Endothelial cell of umbilical vein (primary cell): ENCODE measurements at regions not wholly inside any gene's neighbourhood (a gene's known extent, or its start where the extent isn't known, plus 50 kb on each side); places are given as distances from the start of the nearest gene placed in this dataset.

Experiments used
- BruUV-seq: library from RNA; stranded (reverse); fragments of 400-500 nt; replicated peaks from 2 replicates; lab custom pipeline; 2021; lab: Mats Ljungman, UMichigan
- CTCF ChIA-PET: fragments of 300-600, 350-600 bp; sonication (Branson Sonifier 250); formaldehyde crosslinking; loops from one replicate; lab custom pipeline; 2021; ENCODE audit warnings: antibody characterized with exemption, inconsistent platforms; lab: Charles Lee
- POLR2A ChIA-PET: fragments of 300-600, 350-600 bp; sonication (Branson Sonifier 250); formaldehyde crosslinking; loops from one replicate; lab custom pipeline; 2021; ENCODE audit warnings: antibody characterized with exemption, inconsistent platforms; lab: Charles Lee
- DNase-seq: peaks from one replicate; pipeline ENCODE4 v3.0.0-alpha.2; 2011; ENCODE audit warnings: low read depth, low spot score
- FAIRE-seq: peaks from 2 replicates; lab custom pipeline; 2011; peaks lifted over from hg19 to GRCh38; lab: Jason Lieb, UNC
- H2AFZ ChIP-seq: 2 replicates; pipeline ENCODE4 v1.6.0; 2012; ENCODE audit warnings: low read depth, low read length, control low read depth, inconsistent platforms
- H3K27ac ChIP-seq: 2 replicates; pipeline ENCODE4 v1.5.1; 2011; ENCODE audit warnings: low read depth, mild to moderate bottlenecking, control low read depth, low read length, moderate library complexity; ENCODE audit not compliant: insufficient read depth
- H3K27me3 ChIP-seq, 2 experiments: 2 replicates each; pipeline versions ENCODE4 v1.6.0 to v1.6.1; 2011; ENCODE audit warnings: low read length in 2 of 2, mixed read lengths in 1 of 2; ENCODE audit not compliant: control insufficient read depth in 2 of 2, insufficient read depth in 2 of 2
- H3K36me3 ChIP-seq, 2 experiments: 2 replicates in 1 of 2; 3 replicates in 1 of 2; pipeline ENCODE4 v1.5.1; 2011; ENCODE audit warnings: low read length in 2 of 2, mild to moderate bottlenecking in 1 of 2, moderate library complexity in 1 of 2; ENCODE audit not compliant: control insufficient read depth in 2 of 2, insufficient read depth in 2 of 2; ENCODE audit errors: extremely low read depth in 1 of 2
- H3K4me1 ChIP-seq: 3 replicates; pipeline ENCODE4 v1.5.1; 2011; ENCODE audit warnings: mild to moderate bottlenecking, low read length; ENCODE audit not compliant: control insufficient read depth, insufficient read depth; ENCODE audit errors: extremely low read depth
- H3K4me2 ChIP-seq: 2 replicates; pipeline ENCODE4 v1.6.1; 2011; ENCODE audit warnings: low read length, control low read depth, mixed read lengths; ENCODE audit not compliant: insufficient read depth
- H3K4me3 ChIP-seq, 3 experiments: fragments of 200-600 bp in 1 of 3; sonication (generic), shearing (Covaris generic) in 1 of 3; replicated peaks in 1 of 3; 2 replicates each; pipeline ENCODE4 v1.5.1; 2011 to 2016; ENCODE audit warnings: control low read depth in 3 of 3, low read length in 3 of 3, mild to moderate bottlenecking in 2 of 3, inconsistent platforms in 1 of 3, low read depth in 1 of 3, moderate library complexity in 1 of 3; ENCODE audit not compliant: insufficient read depth in 1 of 3
- H3K79me2 ChIP-seq: 2 replicates; pipeline ENCODE4 v1.6.0; 2012; ENCODE audit warnings: low read length, inconsistent platforms; ENCODE audit not compliant: control insufficient read depth, insufficient read depth
- H3K9ac ChIP-seq: replicated peaks from 2 replicates; pipeline ENCODE3; 2011; ENCODE audit warnings: low read length, control low read depth; ENCODE audit not compliant: insufficient read depth; ENCODE audit errors: extremely low read depth
- H3K9me1 ChIP-seq: replicated peaks from 3 replicates; pipeline ENCODE4 v1.6.0; 2011; ENCODE audit warnings: mild to moderate bottlenecking, low read length; ENCODE audit not compliant: control insufficient read depth, insufficient read depth; ENCODE audit errors: extremely low read depth
- H3K9me3 ChIP-seq: replicated peaks from 2 replicates; pipeline ENCODE4 v1.5.1; 2012; ENCODE audit warnings: low read length, inconsistent platforms; ENCODE audit not compliant: control insufficient read depth, insufficient read depth
- H4K20me1 ChIP-seq: replicated peaks from 2 replicates; pipeline ENCODE3; 2011; ENCODE audit warnings: mild to moderate bottlenecking, low read length; ENCODE audit not compliant: control insufficient read depth, insufficient read depth; ENCODE audit errors: extremely low read depth
- EZH2 ChIP-seq: IDR thresholded peaks from 2 replicates; pipeline ENCODE4 v1.6.1; 2012; ENCODE audit warnings: borderline replicate concordance, low read depth, mild to moderate bottlenecking, moderate library complexity, low read length, inconsistent platforms; ENCODE audit not compliant: severe bottlenecking
- FOS ChIP-seq: IDR thresholded peaks from 2 replicates; pipeline ENCODE4 v1.6.1; 2011; ENCODE audit warnings: mild to moderate bottlenecking, low read length, moderate library complexity, borderline replicate concordance; ENCODE audit not compliant: insufficient read depth
- GATA2 ChIP-seq: IDR thresholded peaks from 2 replicates; pipeline ENCODE4 v1.7.0; 2011; ENCODE audit warnings: low read depth, mild to moderate bottlenecking, moderate library complexity, mixed read lengths, low read length; ENCODE audit not compliant: insufficient read length, insufficient read depth
- JUN ChIP-seq: IDR thresholded peaks from 2 replicates; pipeline ENCODE4 v1.6.1; 2011; ENCODE audit warnings: borderline replicate concordance, low read depth; ENCODE audit not compliant: insufficient read length, insufficient read depth
- MYC ChIP-seq: IDR thresholded peaks from one replicate; pipeline ENCODE4 v1.6.1; 2011; ENCODE audit warnings: mild to moderate bottlenecking, low read depth, low read length
- POLR2A ChIP-seq: IDR thresholded peaks from 2 replicates; pipeline ENCODE4 v1.6.1; 2012; ENCODE audit warnings: low read depth, mild to moderate bottlenecking, control low read depth, low read length
- POLR2AphosphoS5 ChIP-seq: IDR thresholded peaks from 2 replicates; pipeline ENCODE4 v1.6.1; 2012; ENCODE audit warnings: low read depth, mild to moderate bottlenecking, control low read depth, low read length, moderate library complexity; ENCODE audit not compliant: insufficient read depth
- dilution Hi-C: fragments of 300-500 bp; cut with MboI; formaldehyde crosslinking; loops from one replicate; pipeline ENCODE4 v1.15.0; 2019; ENCODE audit warnings: low sequenced_read_pairs; ENCODE audit not compliant: extremely low pct_ligation_motif_present
- intact Hi-C: fragments of 100-400 bp; cut with micrococcal nuclease; formaldehyde crosslinking; loops from one replicate; pipeline ENCODE4 v1.10.0; 2022
- TF ChIP-seq, protein P1 (sequence below): IDR thresholded peaks from 2 replicates; pipeline ENCODE4 v1.6.1; 2011; ENCODE audit not compliant: insufficient read depth, insufficient read length
- TF ChIP-seq, protein P2 (sequence below), 2 donors: IDR thresholded peaks; 1 replicate in 1 of 2; 2 replicates in 1 of 2; pipeline ENCODE4 v1.5.1; 2011; ENCODE audit warnings: low read length in 2 of 2, mild to moderate bottlenecking in 2 of 2, moderate library complexity in 2 of 2, control low read depth in 1 of 2, inconsistent platforms in 1 of 2, low read depth in 1 of 2; ENCODE audit not compliant: insufficient read depth in 1 of 2; ENCODE audit errors: extremely low read depth in 1 of 2

GRCh38 chr1:200243042-200243437 lies 166.8 kb downstream of the ZNF281 start:
- Histone ChIP-seq H3K9me3 (no peaks in the 10 kb centered on the region), H4K20me1 (no peaks in the 10 kb centered on the region), H2AFZ (no peak overlapping the region), H3K4me2 (peak overlapping the region; percentile 37), H3K4me1 (peaks cover 22% of the 10 kb centered on the region), H3K79me2 (no peaks in the 10 kb centered on the region), H3K36me3 (no peaks in the 10 kb centered on the region), H3K9ac (no peak overlapping the region), H3K27me3 (peaks cover 0 to 6% of the 10 kb centered on the region in 2 experiments), H3K9me1 (no peaks in the 10 kb centered on the region), H3K27ac (no peak overlapping the region), H3K4me3 (no peak overlapping the region)
- TSS peak; percentile 24 for BruUV-seq
- FAIRE-seq (no peak), DNase-seq (no peak)
- ChIA-PET CTCF (interaction anchor here (1.2 to 1.7 kb wide), 2 partner anchors 33 to 559 kb away, joined by 6 to 7 read pairs; no protein-coding TSS in a partner anchor), POLR2A (no interaction called here)
- TF ChIP-seq FOS (no peak), POLR2A (no peak), JUN (no peak), MYC (no peak), GATA2 (no peak), EZH2 (no peak), POLR2AphosphoS5 (no peak)
- TF ChIP-seq, protein P1, sequence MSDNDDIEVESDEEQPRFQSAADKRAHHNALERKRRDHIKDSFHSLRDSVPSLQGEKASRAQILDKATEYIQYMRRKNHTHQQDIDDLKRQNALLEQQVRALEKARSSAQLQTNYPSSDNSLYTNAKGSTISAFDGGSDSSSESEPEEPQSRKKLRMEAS, result no peak
- TF ChIP-seq, protein P2, sequence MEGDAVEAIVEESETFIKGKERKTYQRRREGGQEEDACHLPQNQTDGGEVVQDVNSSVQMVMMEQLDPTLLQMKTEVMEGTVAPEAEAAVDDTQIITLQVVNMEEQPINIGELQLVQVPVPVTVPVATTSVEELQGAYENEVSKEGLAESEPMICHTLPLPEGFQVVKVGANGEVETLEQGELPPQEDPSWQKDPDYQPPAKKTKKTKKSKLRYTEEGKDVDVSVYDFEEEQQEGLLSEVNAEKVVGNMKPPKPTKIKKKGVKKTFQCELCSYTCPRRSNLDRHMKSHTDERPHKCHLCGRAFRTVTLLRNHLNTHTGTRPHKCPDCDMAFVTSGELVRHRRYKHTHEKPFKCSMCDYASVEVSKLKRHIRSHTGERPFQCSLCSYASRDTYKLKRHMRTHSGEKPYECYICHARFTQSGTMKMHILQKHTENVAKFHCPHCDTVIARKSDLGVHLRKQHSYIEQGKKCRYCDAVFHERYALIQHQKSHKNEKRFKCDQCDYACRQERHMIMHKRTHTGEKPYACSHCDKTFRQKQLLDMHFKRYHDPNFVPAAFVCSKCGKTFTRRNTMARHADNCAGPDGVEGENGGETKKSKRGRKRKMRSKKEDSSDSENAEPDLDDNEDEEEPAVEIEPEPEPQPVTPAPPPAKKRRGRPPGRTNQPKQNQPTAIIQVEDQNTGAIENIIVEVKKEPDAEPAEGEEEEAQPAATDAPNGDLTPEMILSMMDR (IDR thresholded peaks at IDR 0.05; ENCODE audit: extremely low read depth in 1 of 2, insufficient read depth in 1 of 2, low read depth in 1 of 2, low read length in 2 of 2), result no peak
- dilution Hi-C loops (no loop called here), intact Hi-C loops (loop anchor here (5.0 to 10.0 kb wide), 2 partner anchors 91 to 198 kb away; no protein-coding TSS in a partner anchor)
